T-cell (primary cell): ENCODE measurements at regions not wholly inside any gene's neighbourhood (a gene's known extent, or its start where the extent isn't known, plus 50 kb on each side); places are given as distances from the start of the nearest gene placed in this dataset.

Experiments used
- ATAC-seq, 4 experiments: fragments of 200-7000 bp in 3 of 4; fragments of 150-1000 bp in 1 of 4; cut with Tn5 transposase; replicated peaks in 1 of 4; 1 replicate in 3 of 4; 2 replicates in 1 of 4; pipeline ENCODE4 v1.10.0; 2021; ENCODE audit warnings: moderate library complexity in 3 of 4, mild to moderate bottlenecking in 2 of 4, moderate number of reproducible peaks in 1 of 4
- CTCF ChIA-PET, 2 donors: fragments of 300-600 bp; sonication (Branson Sonifier 250); formaldehyde crosslinking; loops; one replicate each; lab custom pipeline; 2022; ENCODE audit warnings: antibody characterized with exemption in 2 of 2; lab: Charles Lee
- POLR2A ChIA-PET, 2 donors: fragments of 300-600 bp; sonication (Branson Sonifier 250); formaldehyde crosslinking; loops; one replicate each; lab custom pipeline; 2022; ENCODE audit warnings: antibody characterized with exemption in 2 of 2; lab: Charles Lee
- DNase-seq, 35 experiments: peaks; one replicate each; pipeline versions ENCODE4 v3.0.0 to v3.0.0-alpha.2; 2013 to 2023
- H3K27ac ChIP-seq: one replicate; pipeline ENCODE4 v1.5.1; 2013; ENCODE audit warnings: low read length
- H3K27me3 ChIP-seq, 2 experiments: replicated peaks in 1 of 2; 1 replicate in 1 of 2; 2 replicates in 1 of 2; pipeline versions ENCODE4 v1.6.1 to v1.7.0; 2013; ENCODE audit warnings: low read length in 1 of 2, mixed read lengths in 1 of 2; ENCODE audit not compliant: control insufficient read depth in 2 of 2, insufficient read depth in 2 of 2; ENCODE audit errors: extremely low read depth in 1 of 2
- H3K36me3 ChIP-seq, 2 donors: 1 replicate in 1 of 2; 2 replicates in 1 of 2; pipeline versions ENCODE4 v1.6.1 to v1.7.0; 2013; ENCODE audit warnings: low read length in 1 of 2; ENCODE audit not compliant: control insufficient read depth in 2 of 2, insufficient read depth in 1 of 2; ENCODE audit errors: extremely low read depth in 1 of 2
- H3K4me1 ChIP-seq, 2 experiments: 1 replicate in 1 of 2; 2 replicates in 1 of 2; pipeline versions ENCODE4 v1.6.1 to v1.7.0; 2013; ENCODE audit warnings: low read length in 2 of 2, mixed read lengths in 1 of 2; ENCODE audit not compliant: insufficient read depth in 2 of 2, control insufficient read depth in 1 of 2; ENCODE audit errors: extremely low read depth in 1 of 2
- H3K4me3 ChIP-seq, 2 donors: 1 replicate in 1 of 2; 2 replicates in 1 of 2; pipeline versions ENCODE4 v1.5.1 to v1.7.0; 2013; ENCODE audit warnings: mild to moderate bottlenecking in 2 of 2, low read length in 1 of 2, moderate library complexity in 1 of 2; ENCODE audit not compliant: control insufficient read depth in 1 of 2; ENCODE audit errors: extremely low read depth in 1 of 2
- H3K9me3 ChIP-seq: 2 replicates; pipeline ENCODE4 v1.7.0; 2013
- H3K27ac Mint-ChIP-seq, 2 donors: one replicate each; pipeline ENCODE4 v1.8.0; 2020 to 2021; ENCODE audit warnings: mild to moderate bottlenecking in 2 of 2, mixed read lengths in 2 of 2
- H3K27me3 Mint-ChIP-seq, 2 donors: one replicate each; pipeline ENCODE4 v1.8.0; 2021 to 2022; ENCODE audit warnings: mixed read lengths in 2 of 2
- H3K36me3 Mint-ChIP-seq: one replicate; pipeline ENCODE4 v1.8.0; 2021; ENCODE audit warnings: mixed read lengths
- H3K4me1 Mint-ChIP-seq, 3 donors: one replicate each; pipeline ENCODE4 v1.8.0; 2020 to 2022; ENCODE audit warnings: mixed read lengths in 3 of 3, mild to moderate bottlenecking in 1 of 3
- H3K4me3 Mint-ChIP-seq, 3 donors: one replicate each; pipeline ENCODE4 v1.8.0; 2020 to 2022; ENCODE audit warnings: mild to moderate bottlenecking in 3 of 3, mixed read lengths in 3 of 3, moderate library complexity in 3 of 3
- H3K9me3 Mint-ChIP-seq, 3 donors: one replicate each; pipeline ENCODE4 v1.8.0; 2020 to 2022; ENCODE audit warnings: mixed read lengths in 3 of 3
- WGBS: methylation state at CpG from one replicate; pipeline ENCODE4 v1.1.5; 2013; ENCODE audit warnings: missing lambda C conversion rate; ENCODE audit not compliant: insufficient coverage; 5-methylcytosine and 5-hydroxymethylcytosine counted together

- peaks cover 0 to 7% (median 0%) of the 10 kb centered on the region in 3 donors for H3K9me3 Mint-ChIP-seq
Measured at GRCh38 chr11:30712749-30713148, 126.6 kb upstream of the MPPED2 start.

DNA sequence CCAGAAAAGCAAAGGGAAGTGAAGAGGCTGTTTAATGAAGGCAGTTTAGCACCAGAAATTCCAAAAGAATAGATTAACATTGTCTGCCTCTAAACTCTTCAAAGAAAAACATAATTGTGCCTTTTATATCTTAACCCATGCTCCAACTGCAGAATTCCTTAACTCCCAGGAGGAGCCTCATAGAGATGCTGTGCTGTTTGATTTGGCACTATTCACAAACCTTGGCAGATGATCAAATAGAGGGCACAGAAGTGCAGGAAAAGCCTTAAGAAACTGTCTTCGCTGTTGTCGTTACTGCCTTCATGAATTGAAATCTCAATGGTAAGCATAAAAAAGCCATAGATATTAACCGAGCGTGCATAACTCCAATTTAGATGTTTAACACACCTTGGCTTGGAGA is 124.1 kb upstream of the MPPED2 start:
- ATAC-seq, result no peak
- Mint-ChIP-seq H3K4me1 (no peaks in the 10 kb centered on the region), H3K27me3 (no peaks in the 10 kb centered on the region), H3K4me3 (no peak overlapping the region), H3K36me3 (no peaks in the 10 kb centered on the region), H3K27ac (no peak overlapping the region), H3K9me3 (no peaks in the 10 kb centered on the region)
- DNase-seq, result no peak
- no peaks in the 10 kb centered on the region for H3K4me1 ChIP-seq
- H3K36me3 ChIP-seq, result no peaks in the 10 kb centered on the region
- WGBS, result 87% methylated on average over 4 of the region's 4 CpGs
- ChIA-PET POLR2A (no interaction called here), CTCF (no interaction called here)
- H3K27me3 ChIP-seq, result no peaks in the 10 kb centered on the region
- H3K27ac ChIP-seq, result no peak overlapping the region
- no peak overlapping the region for H3K4me3 ChIP-seq
- H3K9me3 ChIP-seq, result no peaks in the 10 kb centered on the region

More at GRCh38 chr11:30712749-30713148, 126.6 kb upstream of the MPPED2 start:
- no peaks in the 10 kb centered on the region for H3K4me1 Mint-ChIP-seq
- DNase-seq (no peak), ATAC-seq (no peak)
- Histone ChIP-seq H3K9me3 (no peaks in the 10 kb centered on the region), H3K4me3 (no peak overlapping the region), H3K27ac (no peak overlapping the region), H3K36me3 (no peaks in the 10 kb centered on the region), H3K27me3 (no peaks in the 10 kb centered on the region), H3K4me1 (no peaks in the 10 kb centered on the region)
- H3K27me3 Mint-ChIP-seq, result no peaks in the 10 kb centered on the region
- H3K36me3 Mint-ChIP-seq, result no peaks in the 10 kb centered on the region
- POLR2A ChIA-PET, result interaction anchor here in 1 of 2 donors (0.5 to 0.6 kb wide), 2 partner anchors 13 to 25 kb away, joined by 3 read pairs; no protein-coding TSS in a partner anchor
- CTCF ChIA-PET, result interaction anchor here in 1 of 2 donors (0.6 kb wide), 1 partner anchor 150 kb away, joined by 3 read pairs; no protein-coding TSS in a partner anchor
- H3K4me3 Mint-ChIP-seq, result no peak overlapping the region
- WGBS, result 100% methylated on average over 1 of the region's 2 CpGs
- no peak overlapping the region for H3K27ac Mint-ChIP-seq

DNA sequence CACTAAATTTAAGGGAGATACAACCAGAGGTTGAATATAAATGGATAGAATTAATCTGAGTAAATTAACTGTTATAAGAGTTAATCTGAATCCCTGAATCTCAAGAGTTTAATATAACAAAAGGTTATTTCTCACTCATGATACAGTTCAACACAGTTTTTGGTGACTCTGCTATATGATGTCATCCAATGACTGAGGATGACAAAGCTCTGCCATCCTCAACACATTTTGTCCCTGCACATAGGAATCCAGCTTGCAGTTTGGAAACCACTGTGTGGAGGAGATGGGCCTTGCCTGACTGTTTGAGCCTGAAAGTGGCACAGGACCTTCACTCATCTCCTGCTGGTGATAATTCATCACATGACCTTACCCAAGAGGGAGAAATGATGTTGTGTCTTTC is 121.0 kb upstream of the MPPED2 start:
- CTCF ChIA-PET, result no interaction called here
- Mint-ChIP-seq H3K27ac (no peak overlapping the region), H3K4me3 (no peak overlapping the region), H3K4me1 (no peaks in the 10 kb centered on the region), H3K9me3 (peaks cover 0 to 5% (median 0%) of the 10 kb centered on the region in 3 donors), H3K36me3 (no peaks in the 10 kb centered on the region), H3K27me3 (no peaks in the 10 kb centered on the region)
- no peak overlapping the region for H3K27ac ChIP-seq
- POLR2A ChIA-PET, result no interaction called here
- H3K4me3 ChIP-seq, result no peak overlapping the region
- no peaks in the 10 kb centered on the region for H3K9me3 ChIP-seq
- H3K27me3 ChIP-seq, result no peaks in the 10 kb centered on the region
- DNase-seq (no peak), ATAC-seq (no peak)
- H3K36me3 ChIP-seq, result no peaks in the 10 kb centered on the region
- no peaks in the 10 kb centered on the region for H3K4me1 ChIP-seq

DNA sequence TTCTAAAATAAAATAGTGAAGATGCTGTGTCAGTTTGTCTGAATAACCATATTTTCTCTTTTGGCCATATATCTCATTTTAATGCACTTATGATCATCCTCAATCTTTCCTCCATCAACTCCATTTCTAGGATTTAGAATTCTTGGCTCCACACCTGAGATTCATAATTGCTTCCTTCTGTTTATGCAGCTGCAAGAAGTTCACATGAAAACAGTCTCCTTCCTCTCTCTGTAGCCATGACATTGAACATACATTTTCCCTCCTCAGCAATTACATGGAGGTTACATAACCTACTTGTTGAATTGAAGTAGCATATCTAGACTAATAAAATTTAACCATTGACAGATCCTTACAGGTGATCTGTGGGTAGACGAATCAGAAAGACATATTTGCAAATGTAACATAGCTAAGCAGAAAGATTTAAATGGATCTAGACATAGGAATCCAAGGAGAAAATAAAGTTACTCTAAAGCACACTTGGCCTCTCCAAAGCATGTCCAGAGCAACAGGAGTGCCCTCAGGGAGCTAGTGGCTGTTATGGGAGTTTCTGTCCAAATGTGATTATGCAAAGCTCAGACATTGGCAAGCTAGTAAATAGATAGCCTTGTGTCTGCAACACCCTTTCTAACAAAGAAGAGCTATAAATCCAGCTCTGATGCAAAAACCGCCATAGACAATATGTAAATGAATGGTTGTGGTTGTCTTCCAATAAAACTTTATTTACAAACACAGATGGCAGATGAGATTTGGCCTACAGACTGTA is 119.9 kb upstream of the MPPED2 start:
- POLR2A ChIA-PET, result no interaction called here
- no peak for DNase-seq
- no peaks in the 10 kb centered on the region for H3K36me3 ChIP-seq
- Mint-ChIP-seq H3K9me3 (peaks cover 0 to 5% (median 0%) of the 10 kb centered on the region in 3 donors), H3K4me1 (no peaks in the 10 kb centered on the region), H3K36me3 (no peaks in the 10 kb centered on the region), H3K27me3 (no peaks in the 10 kb centered on the region), H3K27ac (no peak overlapping the region), H3K4me3 (no peak overlapping the region)
- H3K9me3 ChIP-seq, result no peaks in the 10 kb centered on the region
- ATAC-seq, result no peak
- no peaks in the 10 kb centered on the region for H3K4me1 ChIP-seq
- H3K27me3 ChIP-seq, result no peaks in the 10 kb centered on the region
- CTCF ChIA-PET, result interaction anchor here in 1 of 2 donors (0.5 kb wide), 1 partner anchor 180 kb away, joined by 5 read pairs; no protein-coding TSS in a partner anchor
- H3K4me3 ChIP-seq, result no peak overlapping the region
- H3K27ac ChIP-seq, result no peak overlapping the region
- no CpG with 5 or more reads among the region's 2 CpGs for WGBS

- ATAC-seq (no peak), DNase-seq (no peak)
- H3K36me3 ChIP-seq, result no peaks in the 10 kb centered on the region
- H3K27ac Mint-ChIP-seq, result no peak overlapping the region
- WGBS, result 71% methylated on average over 2 of the region's 2 CpGs
- H3K36me3 Mint-ChIP-seq, result no peaks in the 10 kb centered on the region
- H3K4me1 Mint-ChIP-seq, result no peaks in the 10 kb centered on the region
- H3K4me1 ChIP-seq, result no peaks in the 10 kb centered on the region
- ChIA-PET CTCF (no interaction called here), POLR2A (no interaction called here)
- no peak overlapping the region for H3K4me3 Mint-ChIP-seq
- no peaks in the 10 kb centered on the region for H3K27me3 ChIP-seq
- no peaks in the 10 kb centered on the region for H3K27me3 Mint-ChIP-seq
- no peak overlapping the region for H3K4me3 ChIP-seq
- peaks cover 0 to 2% (median 0%) of the 10 kb centered on the region in 3 donors for H3K9me3 Mint-ChIP-seq
- H3K27ac ChIP-seq, result no peak overlapping the region
- no peaks in the 10 kb centered on the region for H3K9me3 ChIP-seq
Measured at GRCh38 chr11:30698425-30698824, 112.3 kb upstream of the MPPED2 start.

DNA sequence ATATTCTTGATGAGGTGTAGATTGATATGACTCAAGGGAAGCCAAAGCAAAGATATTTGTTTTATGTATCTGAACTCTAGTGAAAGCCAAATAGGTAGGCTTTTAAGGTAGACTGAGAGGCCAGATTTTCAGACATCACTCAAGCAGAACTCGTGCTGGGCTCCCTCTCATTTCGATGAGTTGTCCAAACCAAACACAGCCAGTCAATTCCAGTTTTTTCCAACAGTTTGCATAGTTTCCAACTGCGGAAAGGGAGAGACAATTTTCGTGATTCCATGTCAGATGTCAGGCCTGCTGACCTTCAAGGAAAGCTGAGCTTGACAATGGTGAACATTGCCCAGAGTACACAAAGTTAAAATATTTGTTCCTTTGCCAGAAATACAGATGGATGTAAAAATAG is 110.9 kb upstream of the MPPED2 start:
- 42% methylated on average over 2 of the region's 4 CpGs for WGBS
- CTCF ChIA-PET, result no interaction called here
- no peak overlapping the region for H3K4me3 ChIP-seq
- ATAC-seq (no peak), DNase-seq (no peak)
- H3K27ac ChIP-seq, result no peak overlapping the region
- Mint-ChIP-seq H3K9me3 (peaks cover 0 to 3% (median 2%) of the 10 kb centered on the region in 3 donors), H3K36me3 (no peaks in the 10 kb centered on the region), H3K4me1 (no peaks in the 10 kb centered on the region), H3K4me3 (no peak overlapping the region), H3K27me3 (no peaks in the 10 kb centered on the region), H3K27ac (no peak overlapping the region)
- H3K27me3 ChIP-seq, result no peaks in the 10 kb centered on the region
- H3K36me3 ChIP-seq, result no peaks in the 10 kb centered on the region
- POLR2A ChIA-PET, result no interaction called here
- H3K9me3 ChIP-seq, result no peaks in the 10 kb centered on the region
- H3K4me1 ChIP-seq, result no peaks in the 10 kb centered on the region
